Stomach (tissue), 4 donors: ENCODE measurements at regions not wholly inside any gene's neighbourhood (a gene's known extent, or its start where the extent isn't known, plus 50 kb on each side); places are given as distances from the start of the nearest gene placed in this dataset.

Experiments
- POLR2AphosphoS5 ChIP-seq, 3 donors: sonication (generic); formaldehyde crosslinking; IDR thresholded peaks; one replicate each; pipeline ENCODE4 v1.6.1; 2016; ENCODE audit warnings: antibody characterized with exemption in 3 of 3
- TF ChIP-seq, protein P1 (sequence below), 7 experiments: fragments of 450-650 bp in 4 of 7; fragments of 200-600 bp in 3 of 7; sonication (generic) in 3 of 7; IDR thresholded peaks; one replicate each; pipeline ENCODE4 v1.5.1; 2016 to 2019; ENCODE audit warnings: antibody characterized with exemption in 7 of 7, control low read depth in 2 of 7, mild to moderate bottlenecking in 1 of 7

DNA sequence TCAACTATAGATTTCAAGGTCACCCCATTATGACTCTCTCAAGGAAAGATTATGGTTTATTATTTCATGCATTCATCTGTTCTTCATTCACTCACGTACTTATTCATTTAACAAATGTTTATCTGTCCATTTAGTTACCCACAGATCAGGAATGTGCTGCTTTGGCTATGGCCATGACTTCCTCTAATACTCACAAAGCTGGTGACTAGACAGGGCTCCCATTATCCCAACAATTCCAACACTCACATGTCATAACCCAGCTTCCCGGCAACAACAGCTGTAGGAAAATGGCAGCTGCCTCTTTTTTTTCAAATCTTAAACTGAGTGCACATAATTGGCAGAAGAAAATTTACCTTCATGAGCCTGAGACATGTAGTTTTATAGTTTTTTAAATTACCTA is 190.8 kb upstream of the CCDC196 start:
- no peak for TF ChIP-seq POLR2AphosphoS5 (IDR thresholded peaks at IDR 0.05)
- TF ChIP-seq, protein P1, sequence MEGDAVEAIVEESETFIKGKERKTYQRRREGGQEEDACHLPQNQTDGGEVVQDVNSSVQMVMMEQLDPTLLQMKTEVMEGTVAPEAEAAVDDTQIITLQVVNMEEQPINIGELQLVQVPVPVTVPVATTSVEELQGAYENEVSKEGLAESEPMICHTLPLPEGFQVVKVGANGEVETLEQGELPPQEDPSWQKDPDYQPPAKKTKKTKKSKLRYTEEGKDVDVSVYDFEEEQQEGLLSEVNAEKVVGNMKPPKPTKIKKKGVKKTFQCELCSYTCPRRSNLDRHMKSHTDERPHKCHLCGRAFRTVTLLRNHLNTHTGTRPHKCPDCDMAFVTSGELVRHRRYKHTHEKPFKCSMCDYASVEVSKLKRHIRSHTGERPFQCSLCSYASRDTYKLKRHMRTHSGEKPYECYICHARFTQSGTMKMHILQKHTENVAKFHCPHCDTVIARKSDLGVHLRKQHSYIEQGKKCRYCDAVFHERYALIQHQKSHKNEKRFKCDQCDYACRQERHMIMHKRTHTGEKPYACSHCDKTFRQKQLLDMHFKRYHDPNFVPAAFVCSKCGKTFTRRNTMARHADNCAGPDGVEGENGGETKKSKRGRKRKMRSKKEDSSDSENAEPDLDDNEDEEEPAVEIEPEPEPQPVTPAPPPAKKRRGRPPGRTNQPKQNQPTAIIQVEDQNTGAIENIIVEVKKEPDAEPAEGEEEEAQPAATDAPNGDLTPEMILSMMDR (IDR thresholded peaks at IDR 0.05), result no peak
